HepG2 (cell line): ENCODE measurements at regions not wholly inside any gene's neighbourhood (a gene's known extent, or its start where the extent isn't known, plus 50 kb on each side); places are given as distances from the start of the nearest gene placed in this dataset.

Experiments used
- ARNTL ChIP-seq: sonication (generic); formaldehyde crosslinking; IDR thresholded peaks from 2 replicates; pipeline ENCODE4 v1.4.0; 2020; ENCODE audit warnings: mild to moderate bottlenecking, missing genetic modification reagents
- ATRX ChIP-seq: sonication (generic); formaldehyde crosslinking; IDR thresholded peaks from 2 replicates; pipeline ENCODE4 v1.4.0; 2020; ENCODE audit warnings: missing genetic modification reagents, borderline replicate concordance
- BRCA1 ChIP-seq: sonication (generic); formaldehyde crosslinking; IDR thresholded peaks from 2 replicates; pipeline ENCODE4 v1.4.0; 2020; ENCODE audit warnings: missing genetic modification reagents
- CTCF ChIP-seq: sonication (generic); formaldehyde crosslinking; IDR thresholded peaks from 2 replicates; pipeline ENCODE4 v1.5.0; 2020; ENCODE audit warnings: mild to moderate bottlenecking, missing genetic modification reagents, moderate library complexity
- GABPB1 ChIP-seq: IDR thresholded peaks from 2 replicates; pipeline ENCODE4 v1.6.1; 2016; ENCODE audit warnings: mild to moderate bottlenecking, missing genetic modification reagents, moderate library complexity, missing compliant biosample characterization
- GPN1 ChIP-seq: sonication (generic); formaldehyde crosslinking; IDR thresholded peaks from 2 replicates; pipeline ENCODE4 v1.5.1; 2020; ENCODE audit warnings: missing genetic modification reagents, borderline replicate concordance
- HDAC6 ChIP-seq: fragments of 200-600 bp; sonication (generic); IDR thresholded peaks from 2 replicates; pipeline ENCODE4 v1.7.0; 2017; ENCODE audit warnings: mild to moderate bottlenecking, antibody characterized with exemption, low read length, low read depth
- KDM5A ChIP-seq: fragments of 200-600 bp; sonication (generic); IDR thresholded peaks from 2 replicates; pipeline ENCODE4 v1.7.0; 2018; ENCODE audit warnings: antibody characterized with exemption, mild to moderate bottlenecking, low read length, borderline replicate concordance
- MAFK ChIP-seq, 2 experiments: IDR thresholded peaks in 1 of 2; conservative IDR thresholded peaks in 1 of 2; 2 replicates each; pipeline ENCODE4 v1.6.1; 2011; ENCODE audit warnings: improper control_type of control experiment in 2 of 2, low read length in 2 of 2
- MED1 ChIP-seq: sonication (generic); formaldehyde crosslinking; IDR thresholded peaks from 2 replicates; pipeline ENCODE4 v1.4.0; 2020; ENCODE audit warnings: missing genetic modification reagents
- MTF2 ChIP-seq: sonication (generic); formaldehyde crosslinking; IDR thresholded peaks from 2 replicates; pipeline ENCODE4 v1.5.0; 2020; ENCODE audit warnings: missing genetic modification reagents, borderline replicate concordance
- NFE2L1 ChIP-seq: sonication (generic); formaldehyde crosslinking; IDR thresholded peaks from 2 replicates; pipeline ENCODE4 v1.4.0; 2020; ENCODE audit warnings: missing genetic modification reagents, mild to moderate bottlenecking, borderline replicate concordance
- NFKB2 ChIP-seq: sonication (generic); formaldehyde crosslinking; IDR thresholded peaks from 2 replicates; pipeline ENCODE4 v1.4.0; 2020; ENCODE audit warnings: missing genetic modification reagents, borderline replicate concordance
- NR2F2 ChIP-seq: IDR thresholded peaks from 2 replicates; pipeline ENCODE4 v1.6.1; 2012; ENCODE audit warnings: low read depth, inconsistent platforms, borderline replicate concordance
- SRF ChIP-seq: IDR thresholded peaks from 2 replicates; pipeline ENCODE4 v1.6.1; 2011; ENCODE audit warnings: mild to moderate bottlenecking, low read depth, low read length, moderate library complexity
- STAG1 ChIP-seq: sonication (generic); formaldehyde crosslinking; IDR thresholded peaks from 2 replicates; pipeline ENCODE4 v1.4.0; 2020; ENCODE audit warnings: missing genetic modification reagents
- TBL1XR1 ChIP-seq: fragments of 150-350 bp; IDR thresholded peaks from 2 replicates; pipeline ENCODE4 v1.6.1; 2014; ENCODE audit warnings: borderline replicate concordance, low read length; ENCODE audit not compliant: partially characterized antibody
- ZEB1 ChIP-seq: IDR thresholded peaks from 2 replicates; pipeline ENCODE4 v1.6.1; 2012; ENCODE audit warnings: mild to moderate bottlenecking, low read depth, inconsistent platforms; ENCODE audit not compliant: insufficient replicate concordance
- ZFP37 ChIP-seq: sonication (generic); formaldehyde crosslinking; IDR thresholded peaks from 2 replicates; pipeline ENCODE4 v1.4.0; 2020; ENCODE audit warnings: missing genetic modification reagents, borderline replicate concordance
- ZHX2 ChIP-seq, 2 experiments: sonication (generic) in 1 of 2; formaldehyde crosslinking in 1 of 2; IDR thresholded peaks; 2 replicates each; pipeline versions ENCODE4 v1.6.1 to v1.9.0; 2014 to 2022; ENCODE audit warnings: antibody characterized with exemption in 1 of 2, borderline replicate concordance in 1 of 2, inconsistent platforms in 1 of 2, low read depth in 1 of 2, missing genetic modification reagents in 1 of 2
- ZNF292 ChIP-seq: sonication (generic); formaldehyde crosslinking; IDR thresholded peaks from 2 replicates; pipeline ENCODE4 v1.8.1; 2022; ENCODE audit warnings: mild to moderate bottlenecking, low read depth, missing genetic modification reagents, borderline replicate concordance
- ZNF841 ChIP-seq: sonication (generic); formaldehyde crosslinking; IDR thresholded peaks from 2 replicates; pipeline ENCODE4 v1.8.1; 2023; ENCODE audit warnings: missing genetic modification reagents, borderline replicate concordance

GRCh38 chr4:123505095-123506010 lies 108.8 kb downstream of the SPRY1 start (continued):
- peak; percentile 43; the same call in 1 of the 2 replicates for TF ChIP-seq CTCF
- TF ChIP-seq NFKB2: peak; percentile 78; the same call in 1 of the 2 replicates
- no peak for TF ChIP-seq ZFP37 (CRISPR knock-in tag)
- peak; percentile 79 for TF ChIP-seq GABPB1 (CRISPR knock-in tag)
- peak; percentile 51 for TF ChIP-seq STAG1
- no peak for TF ChIP-seq ATRX
- peak; percentile 72; the same call in 1 of the 2 replicates for TF ChIP-seq ZNF292 (CRISPR knock-in tag)
- TF ChIP-seq ZNF841 (CRISPR knock-in tag): 0 out of 2 replicates have a peak, but pooled peaks have one; percentile 53
- TF ChIP-seq SRF: no peak
- peak; percentile 78 for TF ChIP-seq TBL1XR1
- no peak; the same call in 1 of the 2 replicates for TF ChIP-seq KDM5A
- peak; percentile 60; the same call in 1 of the 2 replicates for TF ChIP-seq ARNTL (CRISPR knock-in tag)
- TF ChIP-seq NFE2L1 (CRISPR knock-in tag): no peak
- TF ChIP-seq ZEB1: no peak
- TF ChIP-seq HDAC6: no peak
- 0 out of 2 replicates have a peak, but pooled peaks have one; percentile 70 for TF ChIP-seq BRCA1
- no peak for TF ChIP-seq MAFK (conservative IDR thresholded peaks at IDR 0.05 in 1 of 2, IDR thresholded peaks at IDR 0.05 in 1 of 2; ENCODE audit: low read length in 2 of 2)
- peak; percentile 75; the same call in 1 of the 2 replicates for TF ChIP-seq ZHX2 (IDR thresholded peaks at IDR 0.05; ENCODE audit: low read depth)
- no peak for TF ChIP-seq ZHX2 (CRISPR knock-in tag; IDR thresholded peaks at IDR 0.05; ENCODE audit: borderline replicate concordance)
- TF ChIP-seq MED1 (CRISPR knock-in tag): peak; percentile 97
- TF ChIP-seq GPN1 (CRISPR knock-in tag): no peak
- TF ChIP-seq MTF2 (CRISPR knock-in tag): no peak
- TF ChIP-seq NR2F2: peak; percentile 21; the same call in 1 of the 2 replicates
